MM.1S (cell line): ENCODE measurements at regions not wholly inside any gene's neighbourhood (a gene's known extent, or its start where the extent isn't known, plus 50 kb on each side); places are given as distances from the start of the nearest gene placed in this dataset.

Experiments
- DNase-seq: peaks from one replicate; pipeline ENCODE4 v3.0.0-alpha.2; 2015
- H2AFZ ChIP-seq: fragments of 300-600 bp; sonication (generic); 2 replicates; pipeline ENCODE4 v1.6.0; 2016; ENCODE audit warnings: antibody characterized with exemption, low read length
- H3F3A ChIP-seq: fragments of 300-600 bp; sonication (generic); 2 replicates; pipeline ENCODE4 v1.6.1; 2016; ENCODE audit warnings: mild to moderate bottlenecking, antibody characterized with exemption, low read length, moderate library complexity, mixed read lengths; ENCODE audit not compliant: insufficient read depth
- H3K27ac ChIP-seq: fragments of 300-600 bp; sonication (generic); 2 replicates; pipeline ENCODE4 v1.5.1; 2016; ENCODE audit warnings: mild to moderate bottlenecking, low read length
- H3K27me3 ChIP-seq: fragments of 300-600 bp; sonication (generic); replicated peaks from 2 replicates; pipeline ENCODE4 v1.6.0; 2016; ENCODE audit warnings: low read length; ENCODE audit not compliant: insufficient read depth
- H3K36me3 ChIP-seq: fragments of 300-600 bp; sonication (generic); replicated peaks from 2 replicates; pipeline ENCODE4 v1.6.1; 2016; ENCODE audit warnings: mild to moderate bottlenecking, low read length, mixed read lengths; ENCODE audit not compliant: insufficient read depth
- H3K4me1 ChIP-seq: fragments of 300-600 bp; sonication (generic); 2 replicates; pipeline ENCODE4 v1.6.1; 2016; ENCODE audit warnings: low read length, mixed read lengths
- H3K4me2 ChIP-seq: fragments of 300-600 bp; sonication (generic); 2 replicates; pipeline ENCODE4 v1.6.0; 2016; ENCODE audit warnings: low read depth, low read length
- H3K4me3 ChIP-seq: fragments of 300-600 bp; sonication (generic); 2 replicates; pipeline ENCODE4 v1.5.1; 2016; ENCODE audit warnings: low read length, mixed read lengths
- H3K79me2 ChIP-seq: fragments of 300-600 bp; sonication (generic); 2 replicates; pipeline ENCODE4 v1.6.1; 2016; ENCODE audit warnings: mixed run types, low read length, mixed read lengths
- H3K9ac ChIP-seq: fragments of 300-600 bp; sonication (generic); 2 replicates; pipeline ENCODE4 v1.6.1; 2016; ENCODE audit warnings: low read length, mixed read lengths
- H3K9me2 ChIP-seq: fragments of 300-600 bp; sonication (generic); replicated peaks from 2 replicates; pipeline ENCODE4 v1.6.1; 2016; ENCODE audit warnings: mild to moderate bottlenecking, low read length, mixed read lengths; ENCODE audit not compliant: insufficient read depth
- H3K9me3 ChIP-seq: fragments of 300-600 bp; sonication (generic); replicated peaks from 2 replicates; pipeline ENCODE4 v1.6.1; 2016; ENCODE audit warnings: mild to moderate bottlenecking, low read length, mixed read lengths; ENCODE audit not compliant: insufficient read depth
- H4K20me1 ChIP-seq: fragments of 300-600 bp; sonication (generic); 2 replicates; pipeline ENCODE4 v1.6.1; 2016; ENCODE audit warnings: mild to moderate bottlenecking, low read length, moderate library complexity, mixed read lengths; ENCODE audit not compliant: insufficient read depth
- EZH2 ChIP-seq: fragments of 300-600 bp; sonication (generic); optimal IDR thresholded peaks from 2 replicates; pipeline ENCODE3; 2017; ENCODE audit warnings: low read depth, mild to moderate bottlenecking, antibody characterized with exemption, low read length, mixed read lengths
- EZH2phosphoT487 ChIP-seq: fragments of 300-600 bp; sonication (generic); IDR thresholded peaks from 2 replicates; pipeline ENCODE4 v1.6.1; 2018; ENCODE audit warnings: antibody characterized with exemption, low read length
- TF ChIP-seq, protein P1 (sequence below): fragments of 300-600 bp; sonication (generic); IDR thresholded peaks from 2 replicates; pipeline ENCODE4 v1.5.1; 2016; ENCODE audit warnings: antibody characterized with exemption, low read length, mixed read lengths

DNA sequence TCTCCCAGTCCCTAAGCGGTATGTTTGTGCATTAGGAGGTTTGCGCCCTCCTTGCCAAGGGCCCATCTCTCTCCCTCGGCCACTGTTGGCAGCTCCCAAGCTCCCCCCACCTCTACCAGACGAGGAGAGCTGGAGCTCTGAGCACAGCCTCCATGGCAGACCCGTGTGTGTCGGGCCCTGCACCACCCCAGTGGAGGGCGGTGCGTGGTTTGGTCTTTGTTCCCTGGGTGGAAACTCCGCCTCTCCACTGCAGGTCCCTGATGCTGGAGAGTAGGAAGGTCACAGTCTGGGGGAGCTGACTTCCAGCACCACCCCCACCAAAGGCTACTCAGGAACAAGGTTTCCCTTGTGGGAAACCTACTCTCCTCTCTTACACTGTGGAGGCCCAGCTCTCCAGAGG is 162.6 kb upstream of the FHL2 start:
- H4K20me1 ChIP-seq = no peaks in the 10 kb centered on the region
- H3K9me3 ChIP-seq = no peaks in the 10 kb centered on the region
- no peaks in the 10 kb centered on the region for H3K4me1 ChIP-seq
- H3K4me2 ChIP-seq = no peak overlapping the region
- no peak overlapping the region for H2AFZ ChIP-seq
- DNase-seq = no peak
- H3K27ac ChIP-seq = no peak overlapping the region
- no peaks in the 10 kb centered on the region for H3K36me3 ChIP-seq
- H3K9ac ChIP-seq = no peak overlapping the region
- H3K9me2 ChIP-seq = no peaks in the 10 kb centered on the region
- no peaks in the 10 kb centered on the region for H3K27me3 ChIP-seq
- H3K79me2 ChIP-seq = no peaks in the 10 kb centered on the region
- no peaks in the 10 kb centered on the region for H3F3A ChIP-seq
- TF ChIP-seq, protein P1, sequence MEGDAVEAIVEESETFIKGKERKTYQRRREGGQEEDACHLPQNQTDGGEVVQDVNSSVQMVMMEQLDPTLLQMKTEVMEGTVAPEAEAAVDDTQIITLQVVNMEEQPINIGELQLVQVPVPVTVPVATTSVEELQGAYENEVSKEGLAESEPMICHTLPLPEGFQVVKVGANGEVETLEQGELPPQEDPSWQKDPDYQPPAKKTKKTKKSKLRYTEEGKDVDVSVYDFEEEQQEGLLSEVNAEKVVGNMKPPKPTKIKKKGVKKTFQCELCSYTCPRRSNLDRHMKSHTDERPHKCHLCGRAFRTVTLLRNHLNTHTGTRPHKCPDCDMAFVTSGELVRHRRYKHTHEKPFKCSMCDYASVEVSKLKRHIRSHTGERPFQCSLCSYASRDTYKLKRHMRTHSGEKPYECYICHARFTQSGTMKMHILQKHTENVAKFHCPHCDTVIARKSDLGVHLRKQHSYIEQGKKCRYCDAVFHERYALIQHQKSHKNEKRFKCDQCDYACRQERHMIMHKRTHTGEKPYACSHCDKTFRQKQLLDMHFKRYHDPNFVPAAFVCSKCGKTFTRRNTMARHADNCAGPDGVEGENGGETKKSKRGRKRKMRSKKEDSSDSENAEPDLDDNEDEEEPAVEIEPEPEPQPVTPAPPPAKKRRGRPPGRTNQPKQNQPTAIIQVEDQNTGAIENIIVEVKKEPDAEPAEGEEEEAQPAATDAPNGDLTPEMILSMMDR = no peak
- TF ChIP-seq EZH2 = no peak
- TF ChIP-seq EZH2phosphoT487 = no peak
- no peak overlapping the region for H3K4me3 ChIP-seq

DNA sequence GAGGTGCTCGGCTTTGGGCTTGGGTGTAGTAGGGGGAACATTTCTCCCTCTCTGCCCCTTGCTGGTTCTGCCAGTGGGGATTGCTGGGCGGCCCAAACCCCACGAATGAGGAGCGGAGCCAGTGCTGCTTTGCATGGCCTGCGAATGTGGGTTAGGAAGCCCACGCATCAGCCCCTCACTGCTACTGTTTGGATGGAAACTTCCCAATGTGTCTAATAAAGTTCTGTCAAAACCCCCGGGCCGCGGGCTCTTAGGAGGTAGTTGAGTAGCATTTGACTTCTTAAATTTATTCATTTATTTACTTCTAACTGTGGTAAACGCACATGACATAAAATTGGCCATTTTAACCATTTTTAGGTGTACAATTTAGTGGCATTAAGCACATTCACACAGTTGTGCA is 161.3 kb upstream of the FHL2 start:
- H4K20me1 ChIP-seq = no peaks in the 10 kb centered on the region
- no peak for DNase-seq
- no peaks in the 10 kb centered on the region for H3F3A ChIP-seq
- no peak overlapping the region for H3K4me3 ChIP-seq
- no peaks in the 10 kb centered on the region for H3K27me3 ChIP-seq
- no peaks in the 10 kb centered on the region for H3K79me2 ChIP-seq
- H3K36me3 ChIP-seq = no peaks in the 10 kb centered on the region
- no peak overlapping the region for H3K27ac ChIP-seq
- H3K9ac ChIP-seq = no peak overlapping the region
- H3K9me3 ChIP-seq = no peaks in the 10 kb centered on the region
- H2AFZ ChIP-seq = no peak overlapping the region
- no peak overlapping the region for H3K4me2 ChIP-seq
- H3K4me1 ChIP-seq = no peaks in the 10 kb centered on the region
- TF ChIP-seq, protein P1 = no peak
- no peak for TF ChIP-seq EZH2phosphoT487
- TF ChIP-seq EZH2 = no peak
- H3K9me2 ChIP-seq = no peaks in the 10 kb centered on the region

DNA sequence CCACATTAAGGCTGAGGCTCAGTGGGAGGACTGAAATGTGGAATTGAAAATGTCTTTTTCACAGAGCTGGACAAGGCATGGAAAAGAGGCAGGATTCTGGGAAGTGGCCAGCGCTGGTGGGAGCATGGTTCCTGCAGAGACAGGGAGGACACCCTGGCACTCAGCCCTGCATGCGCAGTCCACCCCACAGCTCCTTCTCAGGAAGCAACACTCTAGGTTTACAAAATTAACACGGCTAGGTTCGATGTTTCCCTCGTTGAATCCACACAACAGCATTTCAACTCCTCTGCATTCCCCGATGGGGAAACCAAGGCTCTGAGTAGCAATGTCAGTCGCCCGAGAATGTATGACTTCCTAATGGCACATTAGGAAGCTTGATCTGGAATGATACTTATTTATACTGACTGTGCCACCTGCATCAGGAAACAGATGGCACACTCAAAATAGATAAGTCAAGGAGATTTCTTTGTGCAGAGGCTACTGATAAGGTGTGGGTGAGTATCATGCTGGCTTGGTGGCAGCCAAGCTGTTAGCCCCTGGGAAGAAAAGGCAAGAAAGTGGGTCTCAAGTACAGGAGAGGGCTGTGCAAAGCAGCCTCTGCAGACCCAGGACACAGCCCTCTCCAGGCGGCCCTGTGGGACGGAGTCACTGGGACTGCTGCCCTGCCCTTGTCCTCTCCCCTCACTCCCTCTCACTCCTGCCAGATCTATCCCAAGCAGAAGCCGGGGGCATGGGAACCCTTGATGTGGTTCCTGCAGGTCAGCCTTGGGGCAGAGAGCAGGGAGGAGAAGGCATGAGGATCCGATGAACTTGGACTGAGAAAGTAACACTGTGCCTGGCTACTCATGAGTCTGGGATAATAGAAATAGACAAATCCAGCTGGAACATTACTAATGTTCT is 158.4 kb upstream of the FHL2 start:
- Histone ChIP-seq H3K36me3 (no peaks in the 10 kb centered on the region), H3K4me3 (no peak overlapping the region), H4K20me1 (no peaks in the 10 kb centered on the region), H3K27me3 (no peaks in the 10 kb centered on the region), H3F3A (no peaks in the 10 kb centered on the region), H3K4me2 (no peak overlapping the region), H3K9me3 (no peaks in the 10 kb centered on the region), H3K4me1 (peaks cover 12% of the 10 kb centered on the region), H3K9me2 (no peaks in the 10 kb centered on the region), H3K79me2 (no peaks in the 10 kb centered on the region), H3K27ac (no peak overlapping the region), H2AFZ (no peak overlapping the region), H3K9ac (no peak overlapping the region)
- no peak for DNase-seq
- TF ChIP-seq EZH2phosphoT487 (no peak), EZH2 (no peak)
- TF ChIP-seq, protein P1 = no peak
